HEK293 (cell line): ENCODE measurements at regions not wholly inside any gene's neighbourhood (a gene's known extent, or its start where the extent isn't known, plus 50 kb on each side); places are given as distances from the start of the nearest gene placed in this dataset.

Source experiments
- CTCF ChIA-PET: fragments of 350-600 bp; formaldehyde crosslinking; extraction: SDS; loops from one replicate; lab custom pipeline; 2021; ENCODE audit warnings: antibody characterized with exemption; lab: Yijun Ruan, JAX
- POLR2A ChIA-PET: fragments of 300-600 bp; formaldehyde crosslinking; extraction: SDS; loops from one replicate; lab custom pipeline; 2020; ENCODE audit warnings: antibody characterized with exemption, inconsistent platforms; lab: Yijun Ruan, JAX
- H3K27ac ChIP-seq: fragments of 200-500 bp; sonication (Bioruptor generic); 2 replicates; pipeline ENCODE4 v1.5.1; 2014; ENCODE audit warnings: low read depth, low read length, control low read depth, inconsistent platforms; ENCODE audit errors: extremely low read depth
- H3K36me3 ChIP-seq, 2 experiments: fragments of 200-500 bp in 1 of 2; sonication (Bioruptor generic) in 1 of 2; 1 replicate in 1 of 2; 2 replicates in 1 of 2; pipeline ENCODE4 v1.5.1; 2014 to 2017; ENCODE audit warnings: inconsistent platforms in 2 of 2, low read length in 2 of 2; ENCODE audit not compliant: control insufficient read depth in 2 of 2, insufficient read depth in 1 of 2
- H3K4me1 ChIP-seq: fragments of 200-500 bp; sonication (Bioruptor generic); 2 replicates; pipeline ENCODE4 v1.5.1; 2014; ENCODE audit warnings: mild to moderate bottlenecking, low read length, inconsistent platforms; ENCODE audit not compliant: control insufficient read depth, insufficient read depth
- H3K4me3 ChIP-seq: 2 replicates; pipeline ENCODE4 v1.5.1; 2011; ENCODE audit warnings: low read depth, mild to moderate bottlenecking, control low read depth, low read length, moderate library complexity
- H3K9me3 ChIP-seq: fragments of 200-500 bp; sonication (Bioruptor generic); 2 replicates; pipeline ENCODE4 v1.5.1; 2014; ENCODE audit warnings: low read depth, low read length, inconsistent platforms; ENCODE audit not compliant: control insufficient read depth, insufficient read depth
- HOXA7 ChIP-seq: sonication (generic); formaldehyde crosslinking; IDR thresholded peaks from 2 replicates; pipeline ENCODE4 v1.8.1; 2022; ENCODE audit warnings: missing genetic modification reagents, borderline replicate concordance
- HOXD13 ChIP-seq: sonication (generic); formaldehyde crosslinking; IDR thresholded peaks from 2 replicates; pipeline ENCODE4 v1.8.0; 2022; ENCODE audit warnings: missing genetic modification reagents, borderline replicate concordance
- SCRT2 ChIP-seq: fragments of 450-650 bp; formaldehyde crosslinking; IDR thresholded peaks from 2 replicates; pipeline ENCODE4 v1.5.1; 2016; ENCODE audit warnings: missing biosample characterization, missing genetic modification characterization
- TRIM28 ChIP-seq: IDR thresholded peaks from 2 replicates; pipeline ENCODE4 v1.6.1; 2011; ENCODE audit warnings: low read length, control low read depth, borderline replicate concordance
- ZBTB48 ChIP-seq: fragments of 450-650 bp; formaldehyde crosslinking; IDR thresholded peaks from 2 replicates; pipeline ENCODE4 v1.5.1; 2016; ENCODE audit warnings: missing biosample characterization, missing genetic modification characterization
- ZNF112 ChIP-seq: fragments of 450-650 bp; formaldehyde crosslinking; IDR thresholded peaks from 2 replicates; pipeline ENCODE4 v1.5.0; 2017; ENCODE audit warnings: missing biosample characterization, missing genetic modification characterization
- ZNF184 ChIP-seq: fragments of 450-650 bp; IDR thresholded peaks from 2 replicates; pipeline ENCODE4 v1.5.1; 2018; ENCODE audit warnings: missing biosample characterization, mild to moderate bottlenecking, missing genetic modification characterization
- ZNF548 ChIP-seq: fragments of 450-650 bp; formaldehyde crosslinking; IDR thresholded peaks from 2 replicates; pipeline ENCODE4 v1.5.1; 2016; ENCODE audit warnings: missing biosample characterization, missing genetic modification characterization
- ZNF626 ChIP-seq: fragments of 450-650 bp; sonication (Bioruptor Pico); formaldehyde crosslinking; IDR thresholded peaks from 2 replicates; pipeline ENCODE4 v1.5.1; 2018; ENCODE audit warnings: missing biosample characterization, missing genetic modification characterization, inconsistent platforms
- ZNF843 ChIP-seq: fragments of 450-650 bp; formaldehyde crosslinking; IDR thresholded peaks from 2 replicates; pipeline ENCODE4 v1.5.1; 2016; ENCODE audit warnings: missing biosample characterization, missing genetic modification characterization
- TF ChIP-seq, protein P1 (sequence below): fragments of 450-650 bp; formaldehyde crosslinking; IDR thresholded peaks from 2 replicates; pipeline ENCODE4 v1.5.1; 2016; ENCODE audit warnings: missing biosample characterization, missing genetic modification characterization
- TF ChIP-seq, protein P2 (sequence below): IDR thresholded peaks from 2 replicates; pipeline ENCODE4 v1.6.1; 2011; ENCODE audit warnings: mild to moderate bottlenecking, low read depth, low read length, borderline replicate concordance
- TF ChIP-seq, protein P3 (sequence below): fragments of 450-650 bp; formaldehyde crosslinking; IDR thresholded peaks from 2 replicates; pipeline ENCODE4 v1.5.1; 2016; ENCODE audit warnings: missing biosample characterization, missing genetic modification characterization
- TF ChIP-seq, protein P4 (sequence below): fragments of 450-650 bp; formaldehyde crosslinking; IDR thresholded peaks from 2 replicates; pipeline ENCODE4 v1.5.0; 2017; ENCODE audit warnings: missing biosample characterization, missing genetic modification characterization, borderline replicate concordance
- TF ChIP-seq, protein P5 (sequence below): fragments of 450-650 bp; formaldehyde crosslinking; optimal IDR thresholded peaks from 2 replicates; pipeline ENCODE3; 2016; ENCODE audit warnings: missing biosample characterization, mild to moderate bottlenecking, missing genetic modification characterization
- TF ChIP-seq, protein P6 (sequence below): fragments of 450-650 bp; formaldehyde crosslinking; IDR thresholded peaks from 2 replicates; pipeline ENCODE4 v1.5.1; 2016; ENCODE audit warnings: missing biosample characterization, missing genetic modification characterization
- TF ChIP-seq, protein P7 (sequence below): fragments of 450-650 bp; formaldehyde crosslinking; IDR thresholded peaks from 2 replicates; pipeline ENCODE4 v1.5.1; 2016; ENCODE audit warnings: missing biosample characterization, missing genetic modification characterization

DNA sequence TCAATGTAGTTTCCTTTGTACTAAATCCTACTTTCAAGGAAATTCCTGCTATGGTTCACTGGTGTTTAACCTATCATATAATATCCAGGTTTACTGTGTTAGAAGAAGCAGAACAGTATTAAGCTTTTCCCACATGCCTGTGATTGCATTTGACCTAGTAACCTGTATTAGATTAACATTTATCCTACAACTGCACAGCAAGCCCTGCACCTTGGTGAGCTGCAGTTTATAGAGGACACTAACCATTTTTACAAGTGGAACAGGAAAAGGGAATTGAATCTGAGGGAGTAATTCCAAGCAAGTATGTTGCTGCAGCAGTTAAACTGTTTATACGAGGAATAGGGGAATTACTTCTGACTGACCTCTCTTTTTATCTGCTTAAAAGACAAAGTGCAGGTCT, 328.6 kb downstream of the ETAA1 start:
- H3K4me1 ChIP-seq = no peaks in the 10 kb centered on the region
- TF ChIP-seq, protein P1, sequence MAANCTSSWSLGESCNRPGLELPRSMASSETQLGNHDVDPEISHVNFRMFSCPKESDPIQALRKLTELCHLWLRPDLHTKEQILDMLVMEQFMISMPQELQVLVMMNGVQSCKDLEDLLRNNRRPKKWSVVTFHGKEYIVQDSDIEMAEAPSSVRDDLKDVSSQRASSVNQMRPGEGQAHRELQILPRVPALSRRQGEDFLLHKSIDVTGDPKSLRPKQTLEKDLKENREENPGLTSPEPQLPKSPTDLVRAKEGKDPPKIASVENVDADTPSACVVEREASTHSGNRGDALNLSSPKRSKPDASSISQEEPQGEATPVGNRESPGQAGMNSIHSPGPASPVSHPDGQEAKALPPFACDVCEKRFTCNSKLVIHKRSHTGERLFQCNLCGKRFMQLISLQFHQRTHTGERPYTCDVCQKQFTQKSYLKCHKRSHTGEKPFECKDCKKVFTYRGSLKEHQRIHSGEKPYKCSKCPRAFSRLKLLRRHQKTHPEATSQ (tag by site-specific recombination) = no peak
- TF ChIP-seq, protein P2, sequence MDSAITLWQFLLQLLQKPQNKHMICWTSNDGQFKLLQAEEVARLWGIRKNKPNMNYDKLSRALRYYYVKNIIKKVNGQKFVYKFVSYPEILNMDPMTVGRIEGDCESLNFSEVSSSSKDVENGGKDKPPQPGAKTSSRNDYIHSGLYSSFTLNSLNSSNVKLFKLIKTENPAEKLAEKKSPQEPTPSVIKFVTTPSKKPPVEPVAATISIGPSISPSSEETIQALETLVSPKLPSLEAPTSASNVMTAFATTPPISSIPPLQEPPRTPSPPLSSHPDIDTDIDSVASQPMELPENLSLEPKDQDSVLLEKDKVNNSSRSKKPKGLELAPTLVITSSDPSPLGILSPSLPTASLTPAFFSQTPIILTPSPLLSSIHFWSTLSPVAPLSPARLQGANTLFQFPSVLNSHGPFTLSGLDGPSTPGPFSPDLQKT = no peak
- TF ChIP-seq, protein P3, sequence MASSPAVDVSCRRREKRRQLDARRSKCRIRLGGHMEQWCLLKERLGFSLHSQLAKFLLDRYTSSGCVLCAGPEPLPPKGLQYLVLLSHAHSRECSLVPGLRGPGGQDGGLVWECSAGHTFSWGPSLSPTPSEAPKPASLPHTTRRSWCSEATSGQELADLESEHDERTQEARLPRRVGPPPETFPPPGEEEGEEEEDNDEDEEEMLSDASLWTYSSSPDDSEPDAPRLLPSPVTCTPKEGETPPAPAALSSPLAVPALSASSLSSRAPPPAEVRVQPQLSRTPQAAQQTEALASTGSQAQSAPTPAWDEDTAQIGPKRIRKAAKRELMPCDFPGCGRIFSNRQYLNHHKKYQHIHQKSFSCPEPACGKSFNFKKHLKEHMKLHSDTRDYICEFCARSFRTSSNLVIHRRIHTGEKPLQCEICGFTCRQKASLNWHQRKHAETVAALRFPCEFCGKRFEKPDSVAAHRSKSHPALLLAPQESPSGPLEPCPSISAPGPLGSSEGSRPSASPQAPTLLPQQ (tag by site-specific recombination) = no peak
- TF ChIP-seq ZNF184 (tag by site-specific recombination) (no peak), HOXD13 (no peak), ZNF112 (tag by site-specific recombination) (no peak), ZBTB48 (tag by site-specific recombination) (no peak)
- TF ChIP-seq, protein P4, sequence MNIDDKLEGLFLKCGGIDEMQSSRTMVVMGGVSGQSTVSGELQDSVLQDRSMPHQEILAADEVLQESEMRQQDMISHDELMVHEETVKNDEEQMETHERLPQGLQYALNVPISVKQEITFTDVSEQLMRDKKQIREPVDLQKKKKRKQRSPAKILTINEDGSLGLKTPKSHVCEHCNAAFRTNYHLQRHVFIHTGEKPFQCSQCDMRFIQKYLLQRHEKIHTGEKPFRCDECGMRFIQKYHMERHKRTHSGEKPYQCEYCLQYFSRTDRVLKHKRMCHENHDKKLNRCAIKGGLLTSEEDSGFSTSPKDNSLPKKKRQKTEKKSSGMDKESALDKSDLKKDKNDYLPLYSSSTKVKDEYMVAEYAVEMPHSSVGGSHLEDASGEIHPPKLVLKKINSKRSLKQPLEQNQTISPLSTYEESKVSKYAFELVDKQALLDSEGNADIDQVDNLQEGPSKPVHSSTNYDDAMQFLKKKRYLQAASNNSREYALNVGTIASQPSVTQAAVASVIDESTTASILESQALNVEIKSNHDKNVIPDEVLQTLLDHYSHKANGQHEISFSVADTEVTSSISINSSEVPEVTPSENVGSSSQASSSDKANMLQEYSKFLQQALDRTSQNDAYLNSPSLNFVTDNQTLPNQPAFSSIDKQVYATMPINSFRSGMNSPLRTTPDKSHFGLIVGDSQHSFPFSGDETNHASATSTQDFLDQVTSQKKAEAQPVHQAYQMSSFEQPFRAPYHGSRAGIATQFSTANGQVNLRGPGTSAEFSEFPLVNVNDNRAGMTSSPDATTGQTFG (tag by site-specific recombination) = no peak
- H3K27ac ChIP-seq = no peak overlapping the region
- no peaks in the 10 kb centered on the region for H3K36me3 ChIP-seq
- H3K9me3 ChIP-seq = no peaks in the 10 kb centered on the region
- ChIA-PET POLR2A (interaction anchor here (0.7 kb wide), 1 partner anchor 233 kb away, joined by 4 read pairs; no protein-coding TSS in a partner anchor), CTCF (interaction anchor here (1.1 kb wide), 1 partner anchor 114 kb away, joined by 6 read pairs; no protein-coding TSS in a partner anchor)
- no peak overlapping the region for H3K4me3 ChIP-seq

DNA sequence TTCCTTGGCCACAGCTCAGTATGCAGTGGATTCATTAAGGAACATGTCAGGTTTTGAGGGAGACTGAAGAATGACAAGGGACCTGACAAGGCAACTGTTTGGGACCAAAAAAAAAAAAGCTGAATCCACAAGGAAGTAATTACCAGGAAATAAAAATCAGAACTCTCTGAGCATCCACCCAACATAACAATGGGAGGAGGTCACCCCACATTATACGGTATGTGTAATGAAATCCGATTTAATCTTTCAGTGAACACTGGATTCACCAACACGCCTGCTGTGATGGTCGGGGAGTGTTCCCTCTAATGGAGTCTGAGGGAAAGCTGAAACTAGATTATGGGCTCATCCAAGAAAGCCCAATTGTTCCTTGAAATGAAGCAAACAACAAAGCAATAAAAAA, 329.3 kb downstream of the ETAA1 start:
- no peak overlapping the region for H3K27ac ChIP-seq
- no peaks in the 10 kb centered on the region for H3K4me1 ChIP-seq
- TF ChIP-seq ZNF626 (no peak), ZNF843 (no peak), SCRT2 (tag by site-specific recombination) (no peak), ZNF548 (tag by site-specific recombination) (no peak), TRIM28 (no peak), HOXA7 (CRISPR knock-in tag) (no peak), ZNF112 (tag by site-specific recombination) (no peak)
- TF ChIP-seq, protein P5, sequence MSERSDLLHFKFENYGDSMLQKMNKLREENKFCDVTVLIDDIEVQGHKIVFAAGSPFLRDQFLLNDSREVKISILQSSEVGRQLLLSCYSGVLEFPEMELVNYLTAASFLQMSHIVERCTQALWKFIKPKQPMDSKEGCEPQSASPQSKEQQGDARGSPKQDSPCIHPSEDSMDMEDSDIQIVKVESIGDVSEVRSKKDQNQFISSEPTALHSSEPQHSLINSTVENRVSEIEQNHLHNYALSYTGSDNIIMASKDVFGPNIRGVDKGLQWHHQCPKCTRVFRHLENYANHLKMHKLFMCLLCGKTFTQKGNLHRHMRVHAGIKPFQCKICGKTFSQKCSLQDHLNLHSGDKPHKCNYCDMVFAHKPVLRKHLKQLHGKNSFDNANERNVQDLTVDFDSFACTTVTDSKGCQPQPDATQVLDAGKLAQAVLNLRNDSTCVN (tag by site-specific recombination) = no peak
- TF ChIP-seq, protein P6, sequence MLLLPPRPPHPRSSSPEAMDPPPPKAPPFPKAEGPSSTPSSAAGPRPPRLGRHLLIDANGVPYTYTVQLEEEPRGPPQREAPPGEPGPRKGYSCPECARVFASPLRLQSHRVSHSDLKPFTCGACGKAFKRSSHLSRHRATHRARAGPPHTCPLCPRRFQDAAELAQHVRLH = no peak
- TF ChIP-seq, protein P7, sequence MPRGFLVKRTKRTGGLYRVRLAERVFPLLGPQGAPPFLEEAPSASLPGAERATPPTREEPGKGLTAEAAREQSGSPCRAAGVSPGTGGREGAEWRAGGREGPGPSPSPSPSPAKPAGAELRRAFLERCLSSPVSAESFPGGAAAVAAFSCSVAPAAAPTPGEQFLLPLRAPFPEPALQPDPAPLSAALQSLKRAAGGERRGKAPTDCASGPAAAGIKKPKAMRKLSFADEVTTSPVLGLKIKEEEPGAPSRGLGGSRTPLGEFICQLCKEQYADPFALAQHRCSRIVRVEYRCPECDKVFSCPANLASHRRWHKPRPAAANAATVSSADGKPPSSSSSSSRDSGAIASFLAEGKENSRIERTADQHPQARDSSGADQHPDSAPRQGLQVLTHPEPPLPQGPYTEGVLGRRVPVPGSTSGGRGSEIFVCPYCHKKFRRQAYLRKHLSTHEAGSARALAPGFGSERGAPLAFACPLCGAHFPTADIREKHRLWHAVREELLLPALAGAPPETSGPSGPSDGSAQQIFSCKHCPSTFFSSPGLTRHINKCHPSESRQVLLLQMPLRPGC = no peak
- TF ChIP-seq, protein P4 (tag by site-specific recombination) = no peak
- TF ChIP-seq, all 188 proteins: peak for 0
- POLR2A ChIA-PET = interaction anchor here (0.7 kb wide), 1 partner anchor 234 kb away, joined by 4 read pairs; no protein-coding TSS in a partner anchor
- Histone ChIP-seq H3K4me3 (no peak overlapping the region), H3K9me3 (no peaks in the 10 kb centered on the region), H3K36me3 (no peaks in the 10 kb centered on the region)
- CTCF ChIA-PET = interaction anchor here (1.1 kb wide), 1 partner anchor 113 kb away, joined by 6 read pairs; no protein-coding TSS in a partner anchor
